ENCODE measurements at regions not wholly inside any gene's neighbourhood (a gene's known extent, or its start where the extent isn't known, plus 50 kb on each side); places are given as distances from the start of the nearest gene placed in this dataset.

- Histone ChIP-seq H3K27me3 (peaks cover 9% of the 10 kb centered on the region), H3K4me3 (no peak overlapping the region), H3K9me3 (no peaks in the 10 kb centered on the region), H3K36me3 (no peaks in the 10 kb centered on the region)
- no peak for DNase-seq
These were observed 119.2 kb downstream of the RWDD3 start for GRCh38 chr1:95353194-95353593.

- DNase-seq, result no peak
- Histone ChIP-seq H3K27me3 (no peaks in the 10 kb centered on the region), H3K36me3 (no peaks in the 10 kb centered on the region), H3K9me3 (no peaks in the 10 kb centered on the region), H3K4me3 (no peak overlapping the region)
These were observed 130.5 kb downstream of the RWDD3 start for GRCh38 chr1:95364546-95364945.

- DNase-seq, result no peak
- Histone ChIP-seq H3K27me3 (no peaks in the 10 kb centered on the region), H3K9me3 (no peaks in the 10 kb centered on the region), H3K36me3 (no peaks in the 10 kb centered on the region), H3K4me3 (no peak overlapping the region)
These were observed 132.5 kb downstream of the RWDD3 start for GRCh38 chr1:95366498-95366897.

- H3K4me3 ChIP-seq, result no peak overlapping the region
These were observed 134.2 kb downstream of the RWDD3 start for GRCh38 chr1:95368178-95368577.

GRCh38 chr1:95369985-95370690 lies 136.1 kb downstream of the RWDD3 start:
- no peak for DNase-seq
- no peaks in the 10 kb centered on the region for H3K9me3 ChIP-seq
- H3K36me3 ChIP-seq, result no peaks in the 10 kb centered on the region
- no peaks in the 10 kb centered on the region for H3K27me3 ChIP-seq
- H3K4me3 ChIP-seq, result no peak overlapping the region

More at GRCh38 chr1:95368178-95368577, 134.2 kb downstream of the RWDD3 start:
- DNase-seq, result no peak
- H3K36me3 ChIP-seq, result no peaks in the 10 kb centered on the region
- H3K27me3 ChIP-seq, result no peaks in the 10 kb centered on the region
- no peaks in the 10 kb centered on the region for H3K9me3 ChIP-seq

- no peak for DNase-seq
These were observed 136.9 kb downstream of the RWDD3 start for GRCh38 chr1:95370691-95371562.

GRCh38 chr1:95371666-95372282 lies 137.8 kb downstream of the RWDD3 start:
- H3K9me3 ChIP-seq, result no peaks in the 10 kb centered on the region
- no peaks in the 10 kb centered on the region for H3K36me3 ChIP-seq
- no peak for DNase-seq
- no peaks in the 10 kb centered on the region for H3K27me3 ChIP-seq
- no peak overlapping the region for H3K4me3 ChIP-seq

More at GRCh38 chr1:95370691-95371562, 136.9 kb downstream of the RWDD3 start:
- Histone ChIP-seq H3K27me3 (no peaks in the 10 kb centered on the region), H3K36me3 (no peaks in the 10 kb centered on the region), H3K4me3 (no peak overlapping the region), H3K9me3 (no peaks in the 10 kb centered on the region)

- DNase-seq, result no peak
- Histone ChIP-seq H3K36me3 (no peaks in the 10 kb centered on the region), H3K4me3 (no peak overlapping the region), H3K27me3 (no peaks in the 10 kb centered on the region), H3K9me3 (no peaks in the 10 kb centered on the region)
These were observed 141.2 kb downstream of the RWDD3 start for GRCh38 chr1:95375174-95375573.

GRCh38 chr1:95380909-95381308 lies 146.9 kb downstream of the RWDD3 start:
- Histone ChIP-seq H3K4me3 (no peak overlapping the region), H3K27me3 (no peaks in the 10 kb centered on the region; the same call in 1 of the 2 replicates), H3K9me3 (no peaks in the 10 kb centered on the region), H3K36me3 (no peaks in the 10 kb centered on the region)
- no peak for DNase-seq

- Histone ChIP-seq H3K36me3 (no peaks in the 10 kb centered on the region), H3K27me3 (no peaks in the 10 kb centered on the region; the same call in 1 of the 2 replicates), H3K9me3 (no peaks in the 10 kb centered on the region), H3K4me3 (no peak overlapping the region)
- no peak for DNase-seq
These were observed 148.2 kb downstream of the RWDD3 start for GRCh38 chr1:95382000-95382786.

GRCh38 chr1:95383111-95383510 lies 149.1 kb downstream of the RWDD3 start:
- no peak overlapping the region for H3K4me3 ChIP-seq
- DNase-seq, result no peak
- H3K36me3 ChIP-seq, result no peaks in the 10 kb centered on the region
- H3K9me3 ChIP-seq, result no peaks in the 10 kb centered on the region
- no peaks in the 10 kb centered on the region; the same call in 1 of the 2 replicates for H3K27me3 ChIP-seq

- DNase-seq, result peak; percentile 12
- H3K9me3 ChIP-seq, result no peaks in the 10 kb centered on the region
These were observed 150.6 kb downstream of the RWDD3 start for GRCh38 chr1:95384567-95384966.

GRCh38 chr1:95386371-95386770 lies 152.4 kb downstream of the RWDD3 start:
- no peaks in the 10 kb centered on the region; the same call in 1 of the 2 replicates for H3K27me3 ChIP-seq
- no peak for DNase-seq
- no peaks in the 10 kb centered on the region for H3K36me3 ChIP-seq
- no peaks in the 10 kb centered on the region for H3K9me3 ChIP-seq
- H3K4me3 ChIP-seq, result no peak overlapping the region

More at GRCh38 chr1:95384567-95384966, 150.6 kb downstream of the RWDD3 start:
- Histone ChIP-seq H3K36me3 (no peaks in the 10 kb centered on the region), H3K27me3 (no peaks in the 10 kb centered on the region; the same call in 1 of the 2 replicates), H3K4me3 (no peak overlapping the region)

- DNase-seq, result no peak
- Histone ChIP-seq H3K4me3 (no peak overlapping the region), H3K9me3 (no peaks in the 10 kb centered on the region), H3K27me3 (no peaks in the 10 kb centered on the region), H3K36me3 (no peaks in the 10 kb centered on the region)
These were observed 152.9 kb downstream of the RWDD3 start for GRCh38 chr1:95386915-95387314.

GRCh38 chr1:95388031-95388430 lies 154.0 kb downstream of the RWDD3 start:
- Histone ChIP-seq H3K27me3 (no peaks in the 10 kb centered on the region), H3K9me3 (no peaks in the 10 kb centered on the region), H3K36me3 (no peaks in the 10 kb centered on the region), H3K4me3 (no peak overlapping the region)
- DNase-seq, result no peak

- H3K9me3 ChIP-seq, result no peaks in the 10 kb centered on the region
- no peak for DNase-seq
- no peak overlapping the region for H3K4me3 ChIP-seq
- no peaks in the 10 kb centered on the region for H3K27me3 ChIP-seq
- H3K36me3 ChIP-seq, result no peaks in the 10 kb centered on the region
These were observed 159.4 kb downstream of the RWDD3 start for GRCh38 chr1:95393434-95393833.

Measured in MG63 (cell line).